HEK293 (cell line): ENCODE measurements at regions not wholly inside any gene's neighbourhood (a gene's known extent, or its start where the extent isn't known, plus 50 kb on each side); places are given as distances from the start of the nearest gene placed in this dataset.

ENCODE experiments used
- CTCF ChIA-PET: fragments of 350-600 bp; formaldehyde crosslinking; extraction: SDS; loops from one replicate; lab custom pipeline; 2021; ENCODE audit warnings: antibody characterized with exemption; lab: Yijun Ruan, JAX
- POLR2A ChIA-PET: fragments of 300-600 bp; formaldehyde crosslinking; extraction: SDS; loops from one replicate; lab custom pipeline; 2020; ENCODE audit warnings: antibody characterized with exemption, inconsistent platforms; lab: Yijun Ruan, JAX
- H3K27ac ChIP-seq: fragments of 200-500 bp; sonication (Bioruptor generic); 2 replicates; pipeline ENCODE4 v1.5.1; 2014; ENCODE audit warnings: low read depth, low read length, control low read depth, inconsistent platforms; ENCODE audit errors: extremely low read depth
- H3K36me3 ChIP-seq, 2 experiments: fragments of 200-500 bp in 1 of 2; sonication (Bioruptor generic) in 1 of 2; 1 replicate in 1 of 2; 2 replicates in 1 of 2; pipeline ENCODE4 v1.5.1; 2014 to 2017; ENCODE audit warnings: inconsistent platforms in 2 of 2, low read length in 2 of 2; ENCODE audit not compliant: control insufficient read depth in 2 of 2, insufficient read depth in 1 of 2
- H3K4me1 ChIP-seq: fragments of 200-500 bp; sonication (Bioruptor generic); 2 replicates; pipeline ENCODE4 v1.5.1; 2014; ENCODE audit warnings: mild to moderate bottlenecking, low read length, inconsistent platforms; ENCODE audit not compliant: control insufficient read depth, insufficient read depth
- H3K4me3 ChIP-seq: 2 replicates; pipeline ENCODE4 v1.5.1; 2011; ENCODE audit warnings: low read depth, mild to moderate bottlenecking, control low read depth, low read length, moderate library complexity
- H3K9me3 ChIP-seq: fragments of 200-500 bp; sonication (Bioruptor generic); 2 replicates; pipeline ENCODE4 v1.5.1; 2014; ENCODE audit warnings: low read depth, low read length, inconsistent platforms; ENCODE audit not compliant: control insufficient read depth, insufficient read depth
- HOXA7 ChIP-seq: sonication (generic); formaldehyde crosslinking; IDR thresholded peaks from 2 replicates; pipeline ENCODE4 v1.8.1; 2022; ENCODE audit warnings: missing genetic modification reagents, borderline replicate concordance
- KLF1 ChIP-seq: fragments of 450-650 bp; formaldehyde crosslinking; IDR thresholded peaks from 2 replicates; pipeline ENCODE4 v1.5.1; 2016; ENCODE audit warnings: missing biosample characterization, missing genetic modification characterization
- MEIS1 ChIP-seq: sonication (generic); formaldehyde crosslinking; IDR thresholded peaks from 2 replicates; pipeline ENCODE4 v1.8.1; 2022; ENCODE audit warnings: missing genetic modification reagents, mild to moderate bottlenecking, borderline replicate concordance
- MYNN ChIP-seq: fragments of 450-650 bp; formaldehyde crosslinking; IDR thresholded peaks from 2 replicates; pipeline ENCODE4 v1.5.1; 2016; ENCODE audit warnings: missing biosample characterization, missing genetic modification characterization, borderline replicate concordance
- REPIN1 ChIP-seq: fragments of 450-650 bp; formaldehyde crosslinking; IDR thresholded peaks from 2 replicates; pipeline ENCODE4 v1.5.1; 2017; ENCODE audit warnings: missing biosample characterization, missing genetic modification characterization, low read depth
- TCF7L2 ChIP-seq: IDR thresholded peaks from 2 replicates; pipeline ENCODE4 v1.6.1; 2011; ENCODE audit warnings: low read depth, mild to moderate bottlenecking, inconsistent platforms, low read length, moderate library complexity, borderline replicate concordance
- ZBTB17 ChIP-seq: fragments of 450-650 bp; formaldehyde crosslinking; IDR thresholded peaks from 2 replicates; pipeline ENCODE4 v1.5.1; 2016; ENCODE audit warnings: missing biosample characterization, missing genetic modification characterization
- ZBTB21 ChIP-seq: fragments of 450-650 bp; formaldehyde crosslinking; IDR thresholded peaks from 2 replicates; pipeline ENCODE4 v1.5.1; 2017; ENCODE audit warnings: missing biosample characterization, missing genetic modification characterization
- ZEB2 ChIP-seq: fragments of 450-650 bp; formaldehyde crosslinking; IDR thresholded peaks from 2 replicates; pipeline ENCODE4 v1.5.1; 2016; ENCODE audit warnings: missing biosample characterization, missing genetic modification characterization
- ZFP3 ChIP-seq: fragments of 450-650 bp; formaldehyde crosslinking; IDR thresholded peaks from 2 replicates; pipeline ENCODE4 v1.5.1; 2016; ENCODE audit warnings: low read depth, missing biosample characterization, missing genetic modification characterization
- ZFP69B ChIP-seq: fragments of 450-650 bp; formaldehyde crosslinking; IDR thresholded peaks from 2 replicates; pipeline ENCODE4 v1.5.1; 2016; ENCODE audit warnings: missing biosample characterization, missing genetic modification characterization
- ZNF112 ChIP-seq: fragments of 450-650 bp; formaldehyde crosslinking; IDR thresholded peaks from 2 replicates; pipeline ENCODE4 v1.5.0; 2017; ENCODE audit warnings: missing biosample characterization, missing genetic modification characterization
- ZNF138 ChIP-seq: fragments of 450-650 bp; formaldehyde crosslinking; IDR thresholded peaks from 2 replicates; pipeline ENCODE4 v1.5.1; 2016; ENCODE audit warnings: missing biosample characterization, missing genetic modification characterization, borderline replicate concordance
- ZNF362 ChIP-seq: fragments of 450-650 bp; formaldehyde crosslinking; IDR thresholded peaks from 2 replicates; pipeline ENCODE4 v1.5.1; 2016; ENCODE audit warnings: missing biosample characterization, missing genetic modification characterization
- ZNF391 ChIP-seq: fragments of 450-650 bp; formaldehyde crosslinking; IDR thresholded peaks from 2 replicates; pipeline ENCODE4 v1.5.1; 2016; ENCODE audit warnings: low read depth, missing biosample characterization, missing genetic modification characterization, borderline replicate concordance
- ZNF398 ChIP-seq: fragments of 450-650 bp; formaldehyde crosslinking; IDR thresholded peaks from 2 replicates; pipeline ENCODE4 v1.5.1; 2017; ENCODE audit warnings: missing biosample characterization, missing genetic modification characterization
- ZNF561 ChIP-seq: fragments of 450-650 bp; IDR thresholded peaks from 2 replicates; pipeline ENCODE4 v1.5.1; 2018; ENCODE audit warnings: missing biosample characterization, missing genetic modification characterization, borderline replicate concordance
- ZNF626 ChIP-seq: fragments of 450-650 bp; sonication (Bioruptor Pico); formaldehyde crosslinking; IDR thresholded peaks from 2 replicates; pipeline ENCODE4 v1.5.1; 2018; ENCODE audit warnings: missing biosample characterization, missing genetic modification characterization, inconsistent platforms
- ZNF670 ChIP-seq: fragments of 450-650 bp; formaldehyde crosslinking; IDR thresholded peaks from 2 replicates; pipeline ENCODE4 v1.5.1; 2016; ENCODE audit warnings: missing biosample characterization, missing genetic modification characterization, low read depth
- ZNF768 ChIP-seq: fragments of 450-650 bp; formaldehyde crosslinking; IDR thresholded peaks from 2 replicates; pipeline ENCODE4 v1.5.1; 2018; ENCODE audit warnings: missing biosample characterization, mild to moderate bottlenecking, missing genetic modification characterization
- TF ChIP-seq, protein P1 (sequence below): fragments of 450-650 bp; formaldehyde crosslinking; IDR thresholded peaks from 2 replicates; pipeline ENCODE4 v1.5.1; 2016; ENCODE audit warnings: missing biosample characterization, missing genetic modification characterization
- TF ChIP-seq, protein P2 (sequence below): fragments of 450-650 bp; formaldehyde crosslinking; IDR thresholded peaks from 2 replicates; pipeline ENCODE4 v1.5.1; 2016; ENCODE audit warnings: missing biosample characterization, missing genetic modification characterization
- TF ChIP-seq, protein P3 (sequence below): fragments of 450-650 bp; formaldehyde crosslinking; IDR thresholded peaks from 2 replicates; pipeline ENCODE4 v1.5.1; 2016; ENCODE audit warnings: missing biosample characterization, missing genetic modification characterization

- TF ChIP-seq ZNF138 (no peak), MEIS1 (no peak), ZBTB17 (no peak)
- TF ChIP-seq, protein P1, sequence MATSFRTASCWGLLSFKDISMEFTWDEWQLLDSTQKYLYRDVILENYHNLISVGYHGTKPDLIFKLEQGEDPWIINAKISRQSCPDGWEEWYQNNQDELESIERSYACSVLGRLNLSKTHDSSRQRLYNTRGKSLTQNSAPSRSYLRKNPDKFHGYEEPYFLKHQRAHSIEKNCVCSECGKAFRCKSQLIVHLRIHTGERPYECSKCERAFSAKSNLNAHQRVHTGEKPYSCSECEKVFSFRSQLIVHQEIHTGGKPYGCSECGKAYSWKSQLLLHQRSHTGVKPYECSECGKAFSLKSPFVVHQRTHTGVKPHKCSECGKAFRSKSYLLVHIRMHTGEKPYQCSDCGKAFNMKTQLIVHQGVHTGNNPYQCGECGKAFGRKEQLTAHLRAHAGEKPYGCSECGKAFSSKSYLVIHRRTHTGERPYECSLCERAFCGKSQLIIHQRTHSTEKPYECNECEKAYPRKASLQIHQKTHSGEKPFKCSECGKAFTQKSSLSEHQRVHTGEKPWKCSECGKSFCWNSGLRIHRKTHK (tag by site-specific recombination): no peak
These were observed 561.2 kb upstream of the CNTNAP5 start (continued) for GRCh38 chr2:123463886-123464285.

DNA sequence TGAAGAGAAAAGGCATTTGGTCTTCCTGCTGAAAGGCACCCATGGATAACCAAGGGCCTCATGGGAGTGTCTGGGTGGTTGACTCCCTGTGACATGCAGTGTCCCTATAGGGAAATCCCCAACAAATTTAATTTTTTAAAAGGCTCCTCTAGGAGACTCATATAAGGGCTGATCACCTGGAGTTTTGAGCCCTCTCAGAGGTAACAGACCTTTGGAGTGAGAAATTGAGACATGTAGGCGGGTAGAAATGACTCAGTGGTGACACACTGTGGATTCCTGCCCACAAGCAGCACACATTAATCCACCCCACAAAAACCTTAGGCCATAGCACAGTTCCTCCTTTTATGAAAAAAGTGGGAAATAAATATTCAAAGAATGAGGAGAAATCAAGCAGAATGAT lies 557.0 kb upstream of the CNTNAP5 start:
- H3K27ac ChIP-seq: no peak overlapping the region
- POLR2A ChIA-PET: no interaction called here
- CTCF ChIA-PET: no interaction called here
- H3K36me3 ChIP-seq: no peaks in the 10 kb centered on the region
- TF ChIP-seq ZEB2 (tag by site-specific recombination) (no peak), ZFP3 (no peak), ZFP69B (tag by site-specific recombination) (no peak), ZNF626 (tag by site-specific recombination) (no peak), HOXA7 (CRISPR knock-in tag) (no peak), KLF1 (tag by site-specific recombination) (no peak), ZNF561 (no peak), ZNF391 (tag by site-specific recombination) (no peak), TCF7L2 (no peak), ZBTB21 (tag by site-specific recombination) (no peak), ZNF398 (tag by site-specific recombination) (no peak), MYNN (tag by site-specific recombination) (no peak), ZNF362 (tag by site-specific recombination) (no peak), ZNF670 (tag by site-specific recombination) (no peak), ZNF112 (tag by site-specific recombination) (no peak), ZNF768 (no peak), REPIN1 (no peak)
- TF ChIP-seq, protein P2, sequence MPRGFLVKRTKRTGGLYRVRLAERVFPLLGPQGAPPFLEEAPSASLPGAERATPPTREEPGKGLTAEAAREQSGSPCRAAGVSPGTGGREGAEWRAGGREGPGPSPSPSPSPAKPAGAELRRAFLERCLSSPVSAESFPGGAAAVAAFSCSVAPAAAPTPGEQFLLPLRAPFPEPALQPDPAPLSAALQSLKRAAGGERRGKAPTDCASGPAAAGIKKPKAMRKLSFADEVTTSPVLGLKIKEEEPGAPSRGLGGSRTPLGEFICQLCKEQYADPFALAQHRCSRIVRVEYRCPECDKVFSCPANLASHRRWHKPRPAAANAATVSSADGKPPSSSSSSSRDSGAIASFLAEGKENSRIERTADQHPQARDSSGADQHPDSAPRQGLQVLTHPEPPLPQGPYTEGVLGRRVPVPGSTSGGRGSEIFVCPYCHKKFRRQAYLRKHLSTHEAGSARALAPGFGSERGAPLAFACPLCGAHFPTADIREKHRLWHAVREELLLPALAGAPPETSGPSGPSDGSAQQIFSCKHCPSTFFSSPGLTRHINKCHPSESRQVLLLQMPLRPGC (tag by site-specific recombination): no peak
- TF ChIP-seq, protein P3, sequence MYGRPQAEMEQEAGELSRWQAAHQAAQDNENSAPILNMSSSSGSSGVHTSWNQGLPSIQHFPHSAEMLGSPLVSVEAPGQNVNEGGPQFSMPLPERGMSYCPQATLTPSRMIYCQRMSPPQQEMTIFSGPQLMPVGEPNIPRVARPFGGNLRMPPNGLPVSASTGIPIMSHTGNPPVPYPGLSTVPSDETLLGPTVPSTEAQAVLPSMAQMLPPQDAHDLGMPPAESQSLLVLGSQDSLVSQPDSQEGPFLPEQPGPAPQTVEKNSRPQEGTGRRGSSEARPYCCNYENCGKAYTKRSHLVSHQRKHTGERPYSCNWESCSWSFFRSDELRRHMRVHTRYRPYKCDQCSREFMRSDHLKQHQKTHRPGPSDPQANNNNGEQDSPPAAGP (tag by site-specific recombination): no peak
- H3K4me3 ChIP-seq: no peak overlapping the region
- no peaks in the 10 kb centered on the region for H3K9me3 ChIP-seq
- H3K4me1 ChIP-seq: no peaks in the 10 kb centered on the region
